ENCODE measurements at regions not wholly inside any gene's neighbourhood (a gene's known extent, or its start where the extent isn't known, plus 50 kb on each side); places are given as distances from the start of the nearest gene placed in this dataset.

- no peak for TF ChIP-seq CTCF (IDR thresholded peaks at IDR 0.05; ENCODE audit: poor library complexity)
- TF ChIP-seq EZH2 (IDR thresholded peaks at IDR 0.05; ENCODE audit: borderline replicate concordance), result no peak
These were observed 270.7 kb upstream of the ADGRB3 start for GRCh38 chr6:68364271-68364805.

Data from hepatocyte (in vitro differentiated cells).